ENCODE measurements at regions not wholly inside any gene's neighbourhood (a gene's known extent, or its start where the extent isn't known, plus 50 kb on each side); places are given as distances from the start of the nearest gene placed in this dataset.

DNA sequence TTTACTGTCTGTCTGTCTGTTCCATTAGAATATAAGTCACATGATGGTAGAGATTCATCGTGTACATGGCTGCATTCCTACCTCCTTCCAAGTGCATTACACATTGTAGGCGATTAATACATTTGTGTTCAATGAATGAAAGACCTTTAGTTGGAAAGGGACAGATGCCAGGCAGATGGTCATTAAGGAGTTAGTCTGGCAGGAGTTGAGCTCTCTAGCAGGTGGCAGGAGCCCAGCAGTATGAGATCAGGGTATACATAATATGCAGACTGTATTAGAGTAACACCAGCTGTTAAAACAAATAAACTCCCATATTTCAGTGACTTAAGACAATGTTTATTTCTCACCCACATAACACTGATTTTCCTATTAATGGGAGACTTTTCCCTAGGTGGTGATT lies 147.7 kb upstream of the LARGE1 start:
- TF ChIP-seq, protein P1, sequence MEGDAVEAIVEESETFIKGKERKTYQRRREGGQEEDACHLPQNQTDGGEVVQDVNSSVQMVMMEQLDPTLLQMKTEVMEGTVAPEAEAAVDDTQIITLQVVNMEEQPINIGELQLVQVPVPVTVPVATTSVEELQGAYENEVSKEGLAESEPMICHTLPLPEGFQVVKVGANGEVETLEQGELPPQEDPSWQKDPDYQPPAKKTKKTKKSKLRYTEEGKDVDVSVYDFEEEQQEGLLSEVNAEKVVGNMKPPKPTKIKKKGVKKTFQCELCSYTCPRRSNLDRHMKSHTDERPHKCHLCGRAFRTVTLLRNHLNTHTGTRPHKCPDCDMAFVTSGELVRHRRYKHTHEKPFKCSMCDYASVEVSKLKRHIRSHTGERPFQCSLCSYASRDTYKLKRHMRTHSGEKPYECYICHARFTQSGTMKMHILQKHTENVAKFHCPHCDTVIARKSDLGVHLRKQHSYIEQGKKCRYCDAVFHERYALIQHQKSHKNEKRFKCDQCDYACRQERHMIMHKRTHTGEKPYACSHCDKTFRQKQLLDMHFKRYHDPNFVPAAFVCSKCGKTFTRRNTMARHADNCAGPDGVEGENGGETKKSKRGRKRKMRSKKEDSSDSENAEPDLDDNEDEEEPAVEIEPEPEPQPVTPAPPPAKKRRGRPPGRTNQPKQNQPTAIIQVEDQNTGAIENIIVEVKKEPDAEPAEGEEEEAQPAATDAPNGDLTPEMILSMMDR (IDR thresholded peaks at IDR 0.05), result no peak
- no peak for TF ChIP-seq POLR2A (IDR thresholded peaks at IDR 0.05)

Data from body of pancreas (tissue), 4 donors.